NCI-H187 treated with DMSO at 0.1 percent for 48 hours (cell line): ENCODE measurements at regions not wholly inside any gene's neighbourhood (a gene's known extent, or its start where the extent isn't known, plus 50 kb on each side); places are given as distances from the start of the nearest gene placed in this dataset.
"Not testable (repeated sequence)": the region's sequence is repeated elsewhere in the genome, so short reads cannot be mapped to it uniquely, and the experiment has no call there.

Experiments
- DNase-seq: peaks from one replicate; lab custom pipeline; 2025; lab: John Stamatoyannopoulos, UW

- DNase-seq: no peak
These were observed 648.9 kb upstream of the GBE1 start for GRCh38 chr3:82410366-82410765.

GRCh38 chr3:82409842-82410241 is 648.4 kb upstream of the GBE1 start:
- DNase-seq: no peak

DNA sequence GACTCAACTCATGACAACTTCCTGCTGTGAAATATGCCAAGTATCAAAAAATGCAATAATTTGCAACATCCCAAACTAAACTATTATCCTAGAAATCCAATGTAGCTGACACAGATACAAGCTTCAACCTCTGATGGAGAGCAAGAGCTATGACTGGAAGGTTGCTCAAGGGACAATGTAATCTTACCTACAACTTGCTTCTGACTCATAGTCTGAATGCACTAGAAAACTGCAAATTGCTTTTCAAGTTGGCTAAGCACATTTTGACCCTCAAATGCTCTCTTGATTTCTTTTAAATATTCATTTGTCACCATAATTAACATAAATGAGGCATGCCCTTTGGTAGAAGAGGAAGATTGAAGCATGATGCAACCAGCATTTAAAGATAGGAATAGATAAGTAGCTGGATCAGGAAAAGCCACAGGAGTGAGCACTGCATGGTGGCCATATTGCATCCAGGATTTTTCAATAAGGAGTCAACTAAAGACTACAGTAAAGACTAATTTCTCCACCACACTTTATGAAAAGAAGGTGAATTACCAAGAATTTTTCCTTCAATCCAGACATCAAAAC is 630.8 kb upstream of the GBE1 start:
- DNase-seq: no peak

- DNase-seq: no peak
These were observed 629.4 kb upstream of the GBE1 start for GRCh38 chr3:82390868-82391267.

- no peak for DNase-seq
These were observed 625.2 kb upstream of the GBE1 start for GRCh38 chr3:82386647-82387046.

- DNase-seq: no peak
These were observed 622.7 kb upstream of the GBE1 start for GRCh38 chr3:82384181-82384580.

GRCh38 chr3:82382831-82383230 is 621.4 kb upstream of the GBE1 start:
- no peak for DNase-seq

GRCh38 chr3:82378392-82378791 is 616.9 kb upstream of the GBE1 start:
- no peak for DNase-seq

- DNase-seq: no peak
These were observed 615.4 kb upstream of the GBE1 start for GRCh38 chr3:82376883-82377282.

DNA sequence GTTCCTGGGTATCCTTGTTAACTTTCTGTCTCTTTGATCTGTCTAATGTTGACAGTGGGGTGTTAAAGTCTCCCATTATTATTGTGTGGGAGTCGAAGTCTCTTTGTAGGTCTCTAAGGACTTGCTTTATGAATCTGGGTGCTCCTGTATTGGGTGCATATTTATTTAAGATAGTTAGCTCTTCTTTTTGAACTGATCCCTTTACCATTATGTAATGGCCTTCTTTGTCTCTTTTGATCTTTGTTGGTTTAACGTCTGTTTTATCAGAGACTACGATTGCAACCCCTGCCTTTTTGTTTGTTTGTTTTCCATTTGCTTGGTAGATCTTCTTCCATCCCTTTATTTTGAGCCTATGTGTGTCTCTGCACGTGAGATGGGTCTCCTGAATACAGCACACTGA is 612.4 kb upstream of the GBE1 start:
- not testable (repeated sequence) for DNase-seq

DNA sequence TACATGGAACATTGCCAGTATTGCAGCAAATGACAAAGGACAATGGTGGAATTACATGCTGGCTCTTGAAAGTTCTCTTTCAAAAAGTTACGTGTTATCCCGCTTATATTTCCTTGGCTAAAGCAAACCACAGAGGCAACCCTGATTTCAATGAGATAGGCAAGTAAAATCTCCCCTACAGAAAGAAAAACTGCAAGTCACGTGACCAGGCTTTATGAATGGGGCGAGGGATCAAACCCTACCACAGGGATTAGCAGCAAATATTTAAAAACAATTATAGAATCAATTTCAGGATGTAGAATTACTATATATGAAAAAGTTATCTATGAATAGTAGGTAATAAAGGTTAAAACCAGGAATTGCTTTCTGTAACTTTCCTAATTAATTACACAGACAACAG is 603.4 kb upstream of the GBE1 start:
- no peak for DNase-seq

GRCh38 chr3:82363131-82363530 is 601.7 kb upstream of the GBE1 start:
- DNase-seq: no peak

DNA sequence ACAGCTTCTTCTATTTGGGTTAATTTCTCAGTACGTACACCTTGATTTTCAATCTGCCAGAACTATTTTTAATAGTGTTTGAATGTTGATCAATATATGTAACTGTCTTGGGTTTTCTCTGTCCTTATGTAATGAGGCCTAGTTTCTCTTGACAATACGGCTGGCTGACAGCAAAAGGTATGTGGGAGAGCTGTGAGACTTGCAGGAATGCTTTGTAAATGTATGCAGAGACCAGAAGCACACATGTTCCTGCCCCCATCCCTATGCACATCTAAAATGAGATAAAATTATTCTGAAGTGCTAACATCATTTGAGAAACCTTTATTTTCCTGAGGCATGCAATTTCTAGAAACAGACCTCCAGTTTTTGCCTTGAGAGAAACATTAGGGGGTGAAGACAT is 593.8 kb upstream of the GBE1 start:
- DNase-seq: no peak

GRCh38 chr3:82354228-82354627 is 592.8 kb upstream of the GBE1 start:
- no peak for DNase-seq

DNA sequence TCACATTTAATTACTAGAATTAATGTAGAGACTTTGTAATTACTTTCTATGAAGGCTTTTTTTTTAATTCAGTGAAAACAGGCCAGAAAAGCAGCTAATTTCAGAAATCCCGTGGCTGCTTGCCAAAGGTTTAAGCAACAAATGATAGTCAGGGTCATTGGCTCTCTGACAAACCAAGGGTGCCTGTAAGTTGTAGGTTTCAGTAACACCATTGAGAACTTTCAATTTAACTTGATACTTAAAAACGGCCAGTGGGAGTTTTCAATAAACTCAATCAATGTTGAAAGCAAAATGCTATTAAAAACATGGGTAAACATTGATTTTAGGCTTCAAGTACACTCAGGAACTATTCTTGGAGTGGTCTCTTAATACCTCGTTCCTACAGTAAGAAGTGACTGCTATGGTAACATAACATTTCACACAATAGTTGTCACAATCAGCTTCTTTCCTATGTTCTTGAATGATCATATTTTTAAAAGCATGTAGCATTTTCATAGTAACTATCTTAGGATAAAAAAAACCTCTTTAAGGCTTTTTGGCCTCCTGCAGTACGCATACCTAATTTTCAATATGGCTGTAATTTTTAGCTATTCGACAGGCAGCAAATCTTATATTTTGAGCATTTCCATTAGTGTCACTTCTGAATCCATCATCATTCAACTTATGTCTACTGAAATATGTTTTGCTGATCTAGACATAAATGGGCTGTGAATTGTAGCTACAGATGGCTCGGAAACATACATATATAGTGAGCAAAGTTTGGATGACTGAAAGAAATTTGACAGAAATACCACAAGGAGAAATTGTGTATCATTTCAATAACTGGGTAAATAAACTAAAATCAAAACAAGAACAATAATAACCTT is 592.1 kb upstream of the GBE1 start:
- DNase-seq: no peak

GRCh38 chr3:82347585-82347984 is 586.1 kb upstream of the GBE1 start:
- no peak for DNase-seq

DNA sequence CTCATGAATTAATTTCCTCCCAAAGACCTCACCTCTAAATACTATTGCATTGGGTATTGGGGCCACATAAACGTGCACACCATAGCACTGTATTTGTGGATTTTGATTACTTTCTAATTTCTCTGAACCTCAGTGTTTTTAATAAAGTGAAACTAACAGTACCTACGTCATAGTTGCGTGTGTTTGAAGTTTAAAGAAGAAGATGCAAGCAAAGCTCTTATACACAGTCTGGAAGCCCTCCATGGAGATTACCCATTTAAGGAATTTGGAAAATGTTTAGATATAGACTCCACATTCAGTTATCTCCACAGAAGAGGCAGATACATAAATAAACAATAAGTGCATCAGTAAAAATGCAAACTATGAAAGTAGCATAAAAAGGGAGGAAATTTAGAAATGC is 581.1 kb upstream of the GBE1 start:
- no peak for DNase-seq

DNA sequence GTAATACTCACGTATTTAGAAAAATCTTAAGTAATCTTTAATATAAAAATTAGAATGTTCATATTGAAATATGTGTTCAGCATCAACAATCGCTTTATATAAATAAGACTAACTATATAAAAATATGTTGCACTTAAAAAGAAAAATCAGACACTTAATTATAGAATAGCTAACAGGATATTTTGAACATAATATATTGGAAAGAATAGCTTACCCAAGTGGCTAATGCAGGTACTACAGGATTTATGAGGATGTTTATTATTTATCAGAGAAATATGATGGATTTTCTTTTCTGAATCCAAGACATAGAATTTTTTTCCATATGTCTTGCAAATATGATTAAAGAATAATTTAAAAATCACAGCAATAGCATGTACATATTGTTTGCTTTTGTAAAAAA is 567.9 kb upstream of the GBE1 start:
- DNase-seq: no peak

GRCh38 chr3:82311901-82312300 is 550.5 kb upstream of the GBE1 start:
- no peak for DNase-seq

DNA sequence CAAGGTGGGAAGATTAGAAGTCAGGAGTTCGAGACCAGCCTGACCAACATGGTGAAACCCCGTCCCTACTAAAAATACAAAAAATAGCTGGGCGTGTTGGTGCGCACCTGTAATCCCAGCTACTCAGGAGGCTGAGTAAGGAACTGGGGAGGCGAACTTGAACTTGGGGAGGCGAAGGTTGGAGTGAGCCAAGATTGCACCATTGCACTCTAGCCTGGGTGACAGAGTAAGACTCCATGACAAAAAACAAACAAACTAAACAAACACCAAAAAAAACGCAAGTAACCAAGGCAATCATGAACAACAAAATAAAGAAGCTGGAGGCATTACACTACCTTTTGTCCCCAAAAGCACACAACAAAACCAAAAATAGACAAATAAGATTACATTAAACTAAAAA is 547.3 kb upstream of the GBE1 start:
- DNase-seq: no peak

- DNase-seq: no peak
These were observed 544.7 kb upstream of the GBE1 start for GRCh38 chr3:82306189-82306588.

DNA sequence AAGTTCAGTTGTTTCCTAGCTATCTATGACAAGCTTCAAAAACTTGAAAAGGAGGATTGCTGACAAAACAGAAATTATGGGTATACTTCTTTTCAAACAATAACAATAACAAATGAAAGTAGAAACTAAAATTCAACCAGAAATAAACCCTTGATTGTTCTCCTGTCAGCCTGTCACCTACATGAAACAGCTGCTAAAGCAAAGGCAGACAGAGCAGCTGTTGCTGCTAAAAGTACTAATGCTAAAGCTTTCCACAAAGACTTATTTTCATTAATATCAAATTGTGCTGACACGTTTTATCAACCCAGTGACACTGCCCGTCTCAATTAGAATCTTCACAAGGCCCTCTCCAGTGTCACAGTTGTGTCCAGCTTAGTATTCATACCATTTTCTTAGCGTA is 533.2 kb upstream of the GBE1 start:
- DNase-seq: no peak

DNA sequence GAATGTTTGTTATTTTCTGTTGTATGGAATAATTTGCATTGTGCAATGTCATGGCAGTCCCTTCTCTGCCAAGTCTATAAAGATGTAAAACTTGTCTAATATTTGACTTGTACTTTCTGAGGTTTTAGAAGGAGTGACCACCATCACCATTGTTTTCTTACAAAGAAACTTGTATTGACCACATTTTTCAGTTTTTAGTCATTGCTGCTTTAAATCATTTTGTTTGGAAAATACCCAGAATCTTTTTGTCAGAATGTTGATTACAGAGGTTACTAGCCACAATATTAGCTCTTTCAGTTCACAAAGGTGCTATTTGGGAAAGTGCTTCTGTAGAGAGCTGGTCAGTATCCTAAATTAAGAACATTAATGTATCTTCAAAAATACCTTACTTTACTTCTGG is 532.4 kb upstream of the GBE1 start:
- DNase-seq: no peak

GRCh38 chr3:82293435-82293834 is 532.0 kb upstream of the GBE1 start:
- DNase-seq: no peak
